ENCODE measurements at regions not wholly inside any gene's neighbourhood (a gene's known extent, or its start where the extent isn't known, plus 50 kb on each side); places are given as distances from the start of the nearest gene placed in this dataset.

- TF ChIP-seq POLR2A (IDR thresholded peaks at IDR 0.05), result no peak
- no peak for TF ChIP-seq POLR2AphosphoS5 (IDR thresholded peaks at IDR 0.05)
- no peak for TF ChIP-seq CTCF (IDR thresholded peaks at IDR 0.05)
Observed at GRCh38 chr2:155907211-155907610, 425.3 kb downstream of the NR4A2 start.

Measured in gastroesophageal sphincter (tissue), 3 donors.